ENCODE measurements at regions not wholly inside any gene's neighbourhood (a gene's known extent, or its start where the extent isn't known, plus 50 kb on each side); places are given as distances from the start of the nearest gene placed in this dataset.

- FAIRE-seq, result no peak
Observed at GRCh38 chr5:158178535-158178934, 319.6 kb upstream of the CLINT1 start.

DNA sequence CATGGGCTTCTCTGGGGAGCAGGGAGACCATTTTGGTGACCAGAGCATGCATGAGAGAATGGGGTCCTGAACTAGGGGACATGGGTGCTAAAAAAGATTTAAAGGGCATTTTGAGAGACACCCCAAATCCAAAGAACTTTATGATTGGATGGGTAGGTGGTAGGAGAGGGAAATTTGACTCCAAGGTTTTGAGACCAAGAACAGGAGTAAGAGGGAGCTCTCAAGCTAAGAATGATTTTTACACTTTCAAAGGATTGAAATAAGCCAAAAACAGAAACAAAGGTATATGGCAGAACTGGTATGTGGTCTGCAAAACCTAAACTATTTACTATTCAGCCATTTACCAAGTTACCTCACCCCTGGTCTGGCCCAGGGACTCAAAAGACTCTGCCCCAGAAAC lies 318.2 kb upstream of the CLINT1 start:
- FAIRE-seq, result no peak

DNA sequence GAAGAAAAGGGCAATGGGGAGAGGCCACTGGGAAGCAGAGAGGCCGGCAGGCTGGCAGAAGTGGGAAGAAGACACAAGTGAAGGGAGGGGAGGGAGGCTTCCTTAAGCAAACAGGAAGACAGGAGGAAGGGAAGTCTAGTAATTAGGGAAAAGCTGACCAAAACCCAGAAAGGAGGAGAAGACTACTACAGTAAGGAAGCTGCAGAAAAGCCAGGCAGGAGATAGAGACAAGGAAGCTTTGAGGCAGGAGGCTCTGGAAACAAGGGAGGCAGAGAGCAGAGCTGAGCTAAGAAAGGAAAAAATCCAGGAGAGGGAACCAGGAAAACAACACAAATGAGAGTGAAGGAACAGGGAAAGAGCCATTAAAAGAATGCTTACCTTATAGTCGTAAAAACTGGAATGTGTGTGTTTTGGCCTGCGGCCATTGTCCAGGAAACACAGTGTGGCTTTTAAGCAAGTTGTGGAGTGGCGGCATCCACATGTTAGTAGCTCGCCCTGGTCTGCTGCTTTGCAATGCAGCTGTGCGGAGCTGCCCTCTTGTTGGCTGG lies 317.1 kb upstream of the CLINT1 start:
- no peak for FAIRE-seq

GRCh38 chr5:158174918-158175851 lies 316.2 kb upstream of the CLINT1 start:
- FAIRE-seq, result no peak

DNA sequence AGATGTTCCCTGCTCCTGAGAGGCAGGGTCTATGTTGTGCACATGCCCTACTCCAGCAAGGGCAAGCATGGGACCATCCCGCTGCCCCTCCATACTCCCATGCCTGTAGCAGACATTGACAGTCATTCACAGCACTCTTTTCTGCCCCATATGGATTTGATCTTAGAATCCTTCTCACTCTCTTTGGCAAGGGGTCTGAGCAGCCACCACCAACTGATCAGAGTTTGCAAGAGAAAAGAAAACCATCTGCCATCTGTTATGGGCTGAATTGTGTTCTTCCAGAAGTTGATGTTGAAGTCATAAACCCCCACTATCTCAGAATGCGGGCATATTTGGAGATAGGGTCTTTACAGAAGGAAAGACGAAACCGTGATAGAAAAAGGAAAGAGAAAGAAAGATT lies 315.1 kb upstream of the CLINT1 start:
- no peak for FAIRE-seq

GRCh38 chr5:158172005-158172404 lies 313.1 kb upstream of the CLINT1 start:
- FAIRE-seq, result no peak

- FAIRE-seq, result no peak
Observed at GRCh38 chr5:158170534-158170933, 311.6 kb upstream of the CLINT1 start.

DNA sequence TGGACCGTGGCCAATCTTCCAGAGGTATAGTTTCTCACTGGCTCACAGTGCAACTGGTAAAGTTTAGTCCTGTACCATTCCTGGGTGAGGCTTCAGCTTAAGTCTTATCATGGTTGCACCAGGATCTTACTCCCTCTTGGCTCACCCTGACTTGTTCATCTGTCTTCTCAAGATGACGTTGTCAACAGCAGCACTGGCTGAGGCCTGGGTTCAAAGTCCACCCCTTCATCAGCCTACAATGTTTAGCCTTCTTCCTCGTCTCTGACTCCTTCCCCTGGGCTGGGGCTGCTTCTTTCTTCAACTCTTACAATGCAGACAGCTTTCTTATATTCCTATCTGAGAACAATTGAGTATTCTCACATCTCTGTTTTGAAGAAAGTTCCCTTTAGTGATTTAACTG lies 311.1 kb upstream of the CLINT1 start:
- no peak for FAIRE-seq

- no peak for FAIRE-seq
Observed at GRCh38 chr5:158166424-158166823, 307.5 kb upstream of the CLINT1 start.

DNA sequence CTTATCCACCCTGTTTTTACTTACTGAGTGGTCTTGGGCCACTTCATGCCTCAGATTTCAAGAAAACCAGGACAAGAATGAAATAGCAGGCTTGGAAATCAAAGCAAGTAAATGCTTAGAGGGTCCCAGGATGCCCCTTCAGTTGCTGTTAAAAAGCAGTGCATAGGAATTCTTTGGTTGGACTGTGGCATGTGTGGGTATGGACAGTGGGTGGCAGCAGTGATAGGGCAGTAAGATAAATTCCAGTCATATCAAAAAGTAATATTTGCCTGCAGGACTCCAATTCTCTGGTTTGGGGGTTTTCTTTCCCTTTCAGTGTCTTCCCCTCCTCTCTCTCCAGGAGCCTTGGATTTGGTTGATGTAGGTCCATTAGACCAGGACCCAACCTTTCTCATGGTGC lies 306.7 kb upstream of the CLINT1 start:
- FAIRE-seq, result no peak

DNA sequence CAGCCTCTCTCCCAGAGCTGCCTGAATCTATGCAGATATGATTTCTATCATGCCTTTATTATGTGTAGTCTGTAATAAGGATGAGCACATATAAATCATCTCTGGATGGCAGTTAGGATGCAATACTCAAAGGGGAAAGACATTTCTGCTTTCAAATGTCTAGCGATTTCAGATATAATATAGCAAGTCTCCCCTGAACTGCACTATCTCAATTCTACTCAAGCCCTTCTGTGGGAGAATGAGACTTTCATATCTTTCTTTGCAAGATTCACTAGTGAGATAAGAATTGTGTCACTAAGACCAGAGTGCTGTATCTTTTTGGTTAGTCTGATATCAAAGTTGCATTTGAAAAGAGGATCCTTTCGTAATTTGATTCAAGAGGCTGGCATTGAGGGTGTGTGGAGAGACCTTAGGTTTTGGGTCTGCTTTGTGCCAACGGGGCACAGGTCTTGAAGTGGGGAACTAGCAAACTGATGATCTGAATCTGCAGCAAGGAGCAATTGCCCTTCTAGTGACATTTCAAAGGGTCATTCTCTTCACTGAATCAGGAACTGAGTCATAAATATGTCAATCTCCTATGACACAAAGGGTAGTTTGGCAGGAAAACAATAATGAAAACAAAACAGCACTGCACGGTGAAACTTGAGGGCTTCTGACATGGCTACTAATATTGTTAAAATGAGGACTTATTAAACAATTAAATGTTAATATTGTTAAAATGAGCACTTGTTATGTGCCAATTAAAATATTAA lies 305.5 kb upstream of the CLINT1 start:
- no peak for FAIRE-seq

DNA sequence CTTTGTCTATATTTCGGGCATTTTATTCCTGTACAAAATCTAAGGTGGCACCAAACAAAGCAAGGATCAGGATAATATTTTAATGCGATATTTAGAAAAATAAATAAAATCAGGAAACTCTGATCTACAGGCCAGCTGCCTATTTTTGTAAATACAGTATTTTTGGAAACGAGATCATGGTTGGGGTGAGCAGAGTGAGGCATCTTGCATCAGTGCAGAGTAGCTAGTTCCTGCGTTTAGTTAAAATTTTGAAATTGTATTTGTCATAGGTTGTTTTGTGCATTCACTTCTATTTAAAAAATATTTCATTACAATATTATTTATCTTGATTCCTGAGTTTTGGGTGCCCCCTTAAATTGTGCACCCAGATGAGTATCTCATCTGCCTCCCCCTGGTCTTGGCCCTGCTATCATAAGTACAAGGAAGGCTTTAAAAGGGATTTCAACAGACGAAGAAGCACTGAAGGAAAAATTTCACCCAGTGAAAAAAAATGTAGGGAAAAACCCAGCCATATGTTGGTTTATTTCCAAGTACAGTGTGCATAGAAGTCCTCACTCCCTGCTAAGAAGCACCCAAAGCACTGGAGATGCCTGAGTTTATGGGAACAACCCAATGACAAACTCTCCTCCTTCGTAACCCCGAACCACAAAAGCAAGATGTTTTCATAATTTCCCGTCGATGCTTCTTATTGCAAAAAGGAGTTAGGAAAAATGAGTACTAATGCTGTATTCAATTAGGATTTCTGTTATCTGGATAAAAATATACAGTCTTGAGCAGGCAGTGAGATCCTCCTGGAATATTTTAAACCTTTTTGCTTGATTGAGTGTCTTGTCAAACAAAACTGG lies 304.7 kb upstream of the CLINT1 start:
- FAIRE-seq, result no peak

DNA sequence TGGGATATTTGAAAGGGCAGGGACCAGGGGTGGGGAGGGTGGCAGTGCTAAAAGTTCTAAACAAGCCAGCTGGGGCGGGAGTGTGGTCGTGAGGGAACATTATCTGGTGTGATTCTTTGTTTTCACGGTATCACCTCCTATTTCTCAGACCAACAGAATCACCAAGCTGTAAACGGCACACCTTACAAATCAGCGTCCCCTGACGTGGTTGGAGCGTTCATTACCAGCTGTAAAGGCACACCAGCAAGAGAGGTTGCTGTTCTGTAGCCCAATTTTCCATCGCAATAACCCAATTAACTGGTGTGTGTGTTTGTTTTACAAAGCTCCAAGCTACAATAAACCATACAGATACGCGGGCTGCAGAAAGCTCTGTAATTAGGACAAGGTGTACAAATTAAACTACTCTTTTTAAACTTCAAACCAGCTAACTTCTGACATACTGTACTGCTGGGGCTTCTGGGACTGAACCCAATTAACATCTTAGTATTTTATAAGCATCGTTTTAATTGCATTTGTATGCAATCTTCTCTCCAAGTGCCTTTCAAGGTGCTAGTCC lies 303.6 kb upstream of the CLINT1 start:
- FAIRE-seq, result no peak

DNA sequence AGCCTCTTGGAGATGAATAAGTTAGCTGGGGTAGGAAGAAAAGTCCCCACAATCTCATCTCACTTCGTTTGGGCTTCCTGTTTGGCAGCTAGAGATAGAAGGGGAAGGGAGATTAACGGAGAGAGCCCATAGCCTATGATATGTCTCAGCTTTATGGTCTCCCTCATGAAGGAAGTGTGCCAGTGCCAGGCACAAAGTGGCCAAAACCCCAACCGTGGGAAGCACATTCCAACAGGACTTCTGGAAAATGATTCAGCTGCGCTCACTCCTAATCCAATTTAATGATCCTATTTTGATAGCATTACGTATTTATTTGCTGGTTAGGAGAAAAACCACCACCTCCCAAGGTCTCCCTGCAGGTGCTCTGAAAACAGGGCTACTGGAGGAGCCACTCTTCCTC lies 303.1 kb upstream of the CLINT1 start:
- no peak for FAIRE-seq

DNA sequence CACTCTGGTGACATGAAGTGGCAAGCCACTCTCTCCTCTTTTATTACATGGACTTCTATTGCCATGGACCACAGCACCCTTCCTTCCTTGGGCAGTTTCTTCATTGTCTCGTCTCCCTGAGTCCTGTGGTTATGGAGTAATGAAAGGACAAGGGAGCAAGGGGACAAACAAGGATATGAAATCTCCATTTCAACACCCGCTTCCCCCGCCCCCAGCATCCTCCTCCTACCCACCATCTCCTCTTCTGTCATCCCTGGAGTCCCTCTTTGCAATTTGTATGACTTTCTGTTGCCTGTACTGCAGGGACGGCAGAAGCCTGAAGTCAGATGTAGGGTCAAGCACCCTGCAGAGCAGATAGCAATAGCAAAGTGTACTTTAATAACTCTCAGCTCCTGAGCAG lies 300.7 kb upstream of the CLINT1 start:
- no peak for FAIRE-seq

GRCh38 chr5:158155811-158156505 lies 297.0 kb upstream of the CLINT1 start:
- no peak for FAIRE-seq

DNA sequence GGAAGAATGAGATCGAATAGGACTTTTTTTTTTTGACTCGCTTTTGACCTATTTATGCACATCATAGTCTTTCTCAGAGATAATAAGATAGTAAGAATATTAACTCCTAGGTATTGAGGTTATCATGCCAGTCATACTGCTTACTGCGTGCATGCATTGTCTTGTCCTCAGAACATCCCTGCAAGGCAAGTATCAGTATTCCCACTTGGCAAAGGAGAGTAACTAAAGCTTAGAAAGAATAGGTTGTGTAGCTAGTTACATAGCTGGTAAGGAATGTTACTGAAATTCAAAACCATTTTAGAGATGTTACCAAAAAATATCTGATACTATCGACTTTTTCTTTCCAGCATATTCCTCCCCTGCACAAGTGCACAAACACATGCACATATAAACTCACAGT lies 296.1 kb upstream of the CLINT1 start:
- no peak for FAIRE-seq

DNA sequence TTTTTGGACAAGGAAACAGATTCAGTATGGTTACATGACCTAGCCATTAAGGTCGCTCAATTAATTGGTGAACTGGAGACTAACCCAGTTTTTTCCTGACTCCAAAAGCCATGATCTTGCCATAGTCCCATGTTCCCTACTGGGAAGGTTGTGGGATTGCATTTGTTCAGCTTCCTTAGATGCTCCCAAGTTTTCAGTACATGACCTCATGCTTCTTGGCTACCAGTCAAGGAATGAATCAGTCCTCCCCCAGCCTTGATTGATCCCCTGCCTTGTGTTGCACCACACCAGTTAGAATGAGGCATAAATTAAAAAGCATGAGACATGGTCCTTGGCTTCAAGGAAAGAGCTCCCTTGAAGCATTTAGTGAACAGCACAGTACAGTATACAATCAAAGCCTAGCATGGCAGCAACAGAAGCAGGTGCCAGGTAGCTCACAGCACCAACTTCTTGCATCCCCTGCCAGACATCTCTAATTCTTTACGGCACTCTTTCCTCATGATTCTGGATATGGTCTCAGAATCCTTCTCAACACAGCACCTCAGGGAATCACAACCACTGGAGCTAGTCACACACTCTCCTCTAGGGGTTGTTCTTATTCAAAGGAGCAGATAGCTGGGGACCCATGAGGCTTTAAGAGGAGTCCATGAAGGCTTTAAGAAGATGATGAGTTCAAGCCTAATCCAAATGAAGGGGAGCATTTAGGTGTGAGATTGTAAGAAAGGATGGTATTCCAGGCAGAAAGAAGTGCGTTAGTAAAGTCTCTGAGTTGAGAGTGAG lies 295.5 kb upstream of the CLINT1 start:
- FAIRE-seq, result no peak

GRCh38 chr5:158153508-158153907 lies 294.6 kb upstream of the CLINT1 start:
- no peak for FAIRE-seq

DNA sequence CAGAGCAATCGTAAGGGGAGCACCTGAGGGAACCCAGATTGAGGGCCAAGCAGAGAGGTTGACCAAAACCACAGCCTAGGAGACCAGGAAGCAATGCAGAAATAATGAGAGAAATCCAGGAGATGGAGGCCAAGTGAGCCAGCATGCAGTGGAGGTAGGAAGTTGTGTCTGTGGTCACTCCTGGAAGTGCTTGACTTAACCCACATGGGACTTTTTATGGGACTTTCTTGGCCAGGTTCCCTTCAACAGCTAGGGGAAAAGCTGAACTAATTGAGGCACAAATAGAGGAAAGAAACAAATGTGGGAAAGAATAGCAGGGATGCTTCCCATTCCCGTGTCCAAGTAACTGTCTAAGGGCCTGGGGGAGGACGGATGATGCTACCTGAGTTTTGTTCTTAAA lies 293.2 kb upstream of the CLINT1 start:
- no peak for FAIRE-seq

GRCh38 chr5:158147227-158147626 lies 288.3 kb upstream of the CLINT1 start:
- no peak for FAIRE-seq
